ENCODE measurements at regions not wholly inside any gene's neighbourhood (a gene's known extent, or its start where the extent isn't known, plus 50 kb on each side); places are given as distances from the start of the nearest gene placed in this dataset.
"Not testable (repeated sequence)": the region's sequence is repeated elsewhere in the genome, so short reads cannot be mapped to it uniquely, and the experiment has no call there.

DNA sequence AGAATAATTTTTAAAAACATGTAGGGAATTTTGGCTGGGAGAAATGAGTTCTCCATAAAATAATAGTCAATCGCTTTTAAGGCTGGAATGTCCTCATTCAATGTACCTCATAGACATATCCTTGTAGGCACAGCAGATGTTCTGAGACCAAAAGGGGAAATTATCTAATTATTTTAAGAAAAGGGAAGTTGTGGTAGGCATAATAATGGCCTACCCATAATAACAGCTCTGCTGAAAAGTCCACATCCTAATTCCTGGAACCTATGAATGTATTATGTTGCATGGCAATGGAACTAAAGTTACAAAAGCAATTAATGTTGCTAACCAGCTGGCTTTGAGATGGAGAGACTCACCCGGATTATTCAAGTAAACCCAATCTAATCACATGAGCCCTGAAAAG is 216.1 kb downstream of the TRIM36 start:
- no peak for DNase-seq (ENCODE audit: low spot score)

DNA sequence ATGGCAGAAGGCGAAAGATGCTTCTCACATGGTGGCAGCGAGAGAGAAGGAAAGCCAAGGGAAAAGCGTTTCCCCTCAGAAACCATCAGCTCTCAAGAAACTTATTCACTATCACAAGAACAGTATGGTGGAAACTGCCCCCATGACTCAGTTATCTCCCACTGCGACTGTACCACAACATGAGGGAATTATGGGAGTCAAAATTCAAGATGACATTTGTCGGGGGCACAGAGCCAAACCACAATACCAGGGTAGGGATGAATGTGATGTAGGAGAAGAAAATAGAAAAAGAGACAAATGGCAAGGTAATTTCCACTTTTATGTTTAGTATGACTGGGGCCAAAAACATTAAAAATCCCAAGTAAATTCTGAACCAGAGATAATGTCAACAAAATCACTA is 216.8 kb downstream of the TRIM36 start:
- DNase-seq (ENCODE audit: low spot score), result no peak

DNA sequence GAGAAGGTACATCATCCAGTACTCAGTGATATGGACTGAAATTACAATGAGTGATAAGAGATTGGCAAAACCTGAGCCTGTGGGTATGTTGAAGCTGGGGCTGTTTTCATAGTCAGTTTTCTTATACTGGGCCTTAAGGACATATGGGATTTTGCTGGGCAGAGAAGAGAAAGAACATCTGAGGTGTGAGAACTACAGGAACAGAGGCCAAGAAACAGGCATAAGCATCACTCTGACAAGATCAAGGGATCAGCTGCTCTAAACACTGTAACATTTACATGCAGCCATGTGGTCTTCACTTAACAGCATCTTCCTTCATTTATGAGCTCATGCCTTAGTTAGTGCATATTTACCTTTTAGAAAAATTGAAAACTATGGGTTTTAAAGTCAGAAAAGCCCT is 220.0 kb downstream of the TRIM36 start:
- DNase-seq (ENCODE audit: low spot score), result no peak

DNA sequence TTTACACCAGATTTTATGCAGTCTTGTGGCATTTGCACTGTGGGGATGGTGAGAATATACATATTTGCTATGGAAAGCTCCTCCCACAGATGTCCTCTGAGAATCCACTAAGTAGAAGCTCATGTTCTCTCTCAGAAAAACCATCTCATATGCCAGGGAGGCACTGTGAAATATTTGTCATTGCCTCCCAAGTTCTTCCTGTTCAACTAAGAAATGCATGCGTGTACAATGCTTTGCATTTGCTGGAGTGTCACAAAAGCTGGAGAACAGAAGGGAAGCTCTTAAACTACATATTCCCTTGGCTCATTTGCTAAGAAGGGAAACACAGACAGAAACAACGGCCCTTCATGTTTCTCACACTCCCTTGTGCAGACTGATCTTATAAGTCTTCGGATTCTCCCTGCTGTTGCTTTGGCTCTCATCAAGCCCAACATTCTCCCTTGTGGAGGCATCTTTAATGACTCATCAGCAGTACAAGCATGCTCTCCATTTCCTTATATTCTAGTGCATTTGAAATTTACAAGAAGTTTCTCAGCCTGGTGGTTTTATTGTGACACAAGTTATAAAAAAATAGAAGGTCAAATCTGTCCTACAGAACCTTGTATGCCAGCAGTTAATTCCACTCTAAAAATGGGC is 220.6 kb downstream of the TRIM36 start:
- DNase-seq (ENCODE audit: low spot score), result no peak

GRCh38 chr5:114948363-114948762 is 221.3 kb downstream of the TRIM36 start:
- DNase-seq (ENCODE audit: low spot score), result no peak

- no peak for DNase-seq (ENCODE audit: low spot score)
These were observed 229.0 kb downstream of the TRIM36 start for GRCh38 chr5:114940709-114941108.

DNA sequence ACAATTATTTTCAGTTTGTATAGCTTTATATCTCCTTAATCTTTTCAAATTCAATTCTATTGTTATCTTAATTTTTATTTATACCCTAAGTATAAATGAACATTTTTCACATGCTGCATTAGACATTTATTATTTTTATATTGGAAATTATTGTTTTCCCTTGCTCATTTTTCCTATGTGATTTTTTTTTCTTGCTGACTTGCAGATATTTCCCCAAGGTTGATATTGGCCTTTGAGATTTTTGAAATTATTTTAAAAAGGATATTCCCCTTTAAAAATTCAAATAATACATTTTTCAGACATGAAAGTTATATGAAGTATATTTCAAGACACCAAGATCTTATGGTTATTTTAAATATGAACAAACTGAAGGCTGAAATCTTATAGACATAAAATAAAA is 234.2 kb downstream of the TRIM36 start:
- no peak for DNase-seq (ENCODE audit: low spot score)

DNA sequence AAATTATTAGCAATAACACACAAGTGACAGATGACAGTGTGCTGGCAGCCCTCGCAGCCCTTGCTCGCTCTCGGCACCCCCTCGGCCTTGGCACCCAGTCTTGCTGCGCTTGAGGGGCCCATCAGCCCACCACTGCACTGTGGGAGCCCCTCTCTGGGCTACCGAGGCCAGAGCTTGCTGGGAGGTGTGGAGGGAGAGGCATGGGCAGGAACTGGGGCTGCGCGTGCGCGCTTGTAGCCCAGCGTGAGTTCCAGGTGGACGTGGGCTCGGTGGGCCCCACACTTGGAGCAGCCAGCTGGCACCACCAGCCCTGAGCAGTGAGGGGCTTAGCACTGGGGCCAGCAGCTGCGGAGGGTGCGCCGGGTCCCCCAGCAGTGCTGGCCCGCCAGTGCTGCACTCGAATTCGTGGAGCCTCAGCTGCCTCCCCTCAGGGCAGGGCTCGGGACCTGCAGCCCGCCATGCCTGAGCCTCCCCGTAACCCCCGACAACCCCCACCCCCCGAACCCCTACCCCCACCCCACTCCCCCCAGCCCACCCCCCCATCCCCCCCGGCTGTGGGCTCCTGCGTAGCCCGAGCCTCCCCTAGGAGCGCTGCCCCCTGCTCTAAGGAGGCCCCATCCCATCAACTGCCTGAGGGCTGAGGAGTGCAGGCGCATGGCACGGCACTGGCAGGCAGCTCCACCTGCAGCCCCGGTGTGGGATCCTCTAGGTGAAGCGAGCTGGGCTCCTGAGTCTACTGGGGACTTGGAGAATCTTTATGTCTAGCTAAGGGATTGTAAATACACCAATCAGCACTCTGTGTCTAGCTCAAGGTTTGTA is 240.9 kb downstream of the TRIM36 start:
- DNase-seq (ENCODE audit: low spot score), result no peak

DNA sequence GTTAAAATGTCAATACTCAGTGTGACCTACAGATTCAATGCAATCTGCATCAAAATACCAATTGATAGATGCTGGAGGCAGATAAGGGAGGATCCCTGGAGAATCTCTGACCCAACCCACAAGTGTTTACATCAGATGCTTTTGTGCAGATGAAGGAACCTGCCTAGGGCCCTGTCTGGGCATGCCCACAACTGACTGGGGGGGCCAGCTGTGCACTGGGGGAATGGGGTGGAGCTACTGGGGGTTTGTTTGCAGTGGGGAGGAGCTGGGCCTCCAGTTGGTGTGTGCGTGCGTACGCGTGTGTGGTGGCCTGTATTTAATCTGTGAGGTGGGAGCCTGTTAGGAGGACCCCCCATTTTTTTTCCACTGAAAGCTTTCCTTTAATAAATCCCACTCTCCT is 244.9 kb downstream of the TRIM36 start:
- DNase-seq (ENCODE audit: low spot score), result no peak

DNA sequence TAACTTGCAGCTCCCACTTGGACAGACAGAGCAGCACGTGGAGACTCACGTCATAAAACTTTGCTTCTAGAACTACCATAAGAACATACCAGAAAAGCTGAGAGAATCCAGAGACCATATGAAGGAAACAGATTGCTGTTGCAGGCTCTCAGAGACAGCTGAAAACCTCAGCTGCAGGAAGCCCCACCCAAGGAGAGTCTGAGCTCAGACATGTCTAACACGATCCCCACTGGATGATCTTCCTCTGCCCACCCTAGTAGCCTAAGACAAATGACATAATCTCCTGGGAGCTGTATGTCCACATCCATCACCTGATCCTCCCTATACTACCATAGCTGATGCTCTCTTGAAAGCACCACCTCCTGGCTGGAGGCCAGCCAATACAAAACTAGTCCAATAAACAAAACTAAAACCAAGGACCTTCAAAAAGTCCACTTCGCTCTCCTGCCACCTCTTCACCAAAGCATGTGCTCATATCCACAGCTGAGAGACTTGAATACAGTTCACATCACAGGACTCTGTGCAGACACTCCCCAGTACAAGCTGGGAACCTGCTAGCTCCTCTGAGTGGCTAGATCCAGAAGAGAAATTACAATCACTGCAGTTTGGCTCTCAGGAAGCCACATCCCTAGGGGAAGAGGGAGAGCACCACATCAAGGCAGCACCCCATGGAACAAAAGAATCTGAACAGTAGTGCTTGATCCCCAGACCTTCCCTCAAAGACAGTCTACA is 257.4 kb downstream of the TRIM36 start:
- no peak for DNase-seq (ENCODE audit: low spot score)

DNA sequence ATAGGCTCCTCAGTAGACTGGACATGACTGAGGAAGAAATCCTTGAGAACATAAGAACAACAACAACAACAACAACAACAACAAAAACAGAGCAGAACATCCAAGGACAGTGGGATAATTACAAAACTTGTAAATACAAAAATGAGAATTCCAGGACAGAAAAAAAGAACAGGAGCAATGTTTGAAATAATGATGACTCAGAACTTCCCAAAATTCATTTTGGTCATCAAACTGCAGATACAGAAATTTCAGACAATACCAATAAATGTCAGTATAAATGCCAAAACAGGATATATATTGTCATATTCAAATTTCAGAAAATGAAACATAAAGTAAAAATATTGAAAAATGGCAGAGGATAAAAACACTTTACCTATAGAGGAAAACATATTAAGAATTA is 259.0 kb downstream of the TRIM36 start:
- no peak for DNase-seq (ENCODE audit: low spot score)

GRCh38 chr5:114909424-114909823 is 260.3 kb downstream of the TRIM36 start:
- no peak for DNase-seq (ENCODE audit: low spot score)

DNA sequence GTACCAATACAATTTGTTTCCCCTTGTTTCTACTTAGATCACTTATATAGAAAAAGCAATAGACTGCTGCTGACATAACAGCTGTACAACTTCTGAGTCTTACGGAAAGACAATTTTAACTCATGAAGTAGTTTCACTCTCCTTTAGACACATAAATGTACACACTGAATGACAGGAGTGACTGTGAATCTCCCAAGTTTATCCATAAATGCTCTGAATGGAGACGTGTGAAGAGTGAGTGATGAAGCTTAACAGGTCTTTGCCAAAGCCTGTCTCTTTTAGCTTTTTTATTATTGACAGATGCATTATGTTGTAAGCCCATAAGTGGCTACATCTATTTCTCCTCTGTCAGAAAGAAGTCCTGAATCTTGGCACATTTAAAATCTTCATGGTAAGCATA is 265.9 kb downstream of the TRIM36 start:
- no peak for DNase-seq (ENCODE audit: low spot score)

DNA sequence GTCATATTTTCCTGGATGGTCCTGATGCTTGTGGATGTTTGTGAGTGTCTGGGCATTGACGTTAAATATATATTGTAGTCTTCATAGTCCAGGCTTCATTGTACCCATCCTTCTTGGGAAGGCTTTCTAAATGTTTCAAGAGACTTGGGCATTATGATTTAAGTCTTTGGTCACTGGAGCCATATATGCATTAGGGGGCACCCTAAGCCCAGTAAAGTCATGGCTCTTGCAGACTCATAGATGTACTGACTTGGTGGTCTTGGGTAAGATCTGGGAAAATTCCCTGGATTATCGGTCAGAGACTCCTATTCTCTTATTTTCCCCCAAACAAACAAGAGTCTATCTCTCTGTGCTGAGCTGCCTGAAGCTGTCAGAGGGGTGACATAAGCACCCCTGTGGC is 271.1 kb downstream of the TRIM36 start:
- DNase-seq (ENCODE audit: low spot score), result no peak

- no peak for DNase-seq (ENCODE audit: low spot score)
These were observed 286.0 kb downstream of the TRIM36 start for GRCh38 chr5:114883675-114884074.

GRCh38 chr5:114859438-114859735 is 310.3 kb downstream of the TRIM36 start:
- DNase-seq (ENCODE audit: low spot score), result no peak

DNA sequence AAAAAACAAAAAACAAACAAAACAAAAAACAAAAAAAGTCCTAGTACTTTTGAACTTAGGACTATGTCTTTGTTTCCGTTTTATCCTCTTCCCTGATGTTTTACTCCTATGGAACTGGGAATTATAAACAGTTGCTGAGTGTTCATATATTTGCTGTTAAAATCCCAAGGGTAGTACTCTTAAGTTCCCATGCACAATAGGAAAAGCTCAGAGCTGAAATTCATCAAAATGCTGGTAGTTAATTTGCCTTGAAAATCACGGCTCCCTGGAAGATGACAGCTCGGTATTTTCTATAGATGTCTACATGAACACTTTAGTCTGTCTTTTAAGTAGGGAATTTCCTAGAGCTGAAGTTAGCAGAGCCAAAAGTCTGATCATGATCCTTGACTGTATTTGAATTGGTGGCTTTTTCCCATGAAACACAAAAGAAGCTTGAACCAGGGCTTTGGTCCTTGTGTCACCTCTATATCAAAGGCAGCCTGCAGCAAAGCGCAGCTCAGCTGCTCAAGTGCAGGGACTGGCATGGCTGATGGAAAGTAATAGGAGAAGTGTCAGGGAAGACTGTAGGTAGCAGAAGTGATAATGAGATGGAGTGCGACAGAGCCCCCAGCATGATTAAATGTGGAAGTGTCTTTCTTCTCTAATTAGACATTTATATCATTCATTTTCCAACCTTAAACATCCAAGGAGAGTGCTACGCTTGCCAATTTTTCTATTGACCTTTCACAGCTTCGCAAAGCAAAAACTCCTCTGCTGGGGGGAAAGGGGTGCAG is 310.9 kb downstream of the TRIM36 start:
- DNase-seq (ENCODE audit: low spot score), result no peak

- no peak for DNase-seq (ENCODE audit: low spot score)
These were observed 311.7 kb downstream of the TRIM36 start for GRCh38 chr5:114857941-114858551.

GRCh38 chr5:114844711-114845110 is 325.0 kb downstream of the TRIM36 start:
- DNase-seq (ENCODE audit: low spot score), result not testable (repeated sequence)

DNA sequence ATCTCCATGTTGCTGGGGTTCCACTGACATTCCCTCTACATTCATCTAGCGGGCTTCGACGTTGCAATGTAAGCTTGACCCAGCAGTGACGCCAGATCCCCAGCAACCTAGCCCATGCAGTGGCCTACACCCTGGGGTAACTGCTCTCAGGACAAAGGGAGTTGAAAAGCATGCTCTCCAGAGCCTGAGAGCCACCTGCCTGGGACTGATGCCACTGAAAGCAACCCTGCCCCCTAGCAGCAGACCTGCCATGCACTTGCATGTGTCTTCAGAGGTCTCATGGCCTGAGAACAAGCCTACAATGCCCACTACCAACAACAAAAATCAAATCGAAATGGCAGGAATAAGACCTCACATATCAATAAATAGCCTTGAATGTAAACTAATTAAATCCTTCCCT is 330.3 kb downstream of the TRIM36 start:
- DNase-seq (ENCODE audit: low spot score), result no peak

DNA sequence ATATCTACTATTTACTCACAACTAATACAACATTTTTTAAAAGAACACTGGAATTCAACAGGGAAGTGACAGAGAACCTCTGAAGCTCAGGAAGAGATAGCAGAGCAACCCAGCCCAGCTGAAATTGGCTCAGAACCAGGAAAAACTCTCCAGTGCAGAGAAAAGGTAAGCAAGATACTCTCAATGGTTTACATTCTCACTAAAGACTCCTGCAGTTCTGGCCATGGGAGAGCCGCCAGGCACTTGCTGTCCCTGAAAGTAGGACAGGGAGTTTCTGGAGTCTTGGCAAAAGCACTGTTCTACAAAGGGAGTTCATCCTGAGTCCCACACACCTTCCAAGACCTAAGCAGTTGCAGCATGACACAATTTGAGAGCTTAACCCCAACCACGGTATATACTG is 330.8 kb downstream of the TRIM36 start:
- DNase-seq (ENCODE audit: low spot score), result no peak

GRCh38 chr5:114830114-114830513 is 339.6 kb downstream of the TRIM36 start:
- DNase-seq (ENCODE audit: low spot score), result no peak

Data from mucosa of gallbladder (tissue), 1 donor.